ENCODE measurements at regions not wholly inside any gene's neighbourhood (a gene's known extent, or its start where the extent isn't known, plus 50 kb on each side); places are given as distances from the start of the nearest gene placed in this dataset.

GRCh38 chr10:105473170-105473569, 832.1 kb downstream of the SORCS3 start:
- no peak for TF ChIP-seq FOXA1 (IDR thresholded peaks at IDR 0.05)
- ChIA-PET POLR2A (no interaction called here), CTCF (no interaction called here)
- DNase-seq (ENCODE audit: extremely low spot score) = no peak

GRCh38 chr10:105468759-105469158, 827.7 kb downstream of the SORCS3 start:
- no peak for TF ChIP-seq FOXK2 (IDR thresholded peaks at IDR 0.05)
- no peak for TF ChIP-seq PKNOX1 (IDR thresholded peaks at IDR 0.05)
- TF ChIP-seq CTBP1 (IDR thresholded peaks at IDR 0.05; ENCODE audit: borderline replicate concordance) = no peak
- no peak for TF ChIP-seq FOXM1 (IDR thresholded peaks at IDR 0.05; ENCODE audit: borderline replicate concordance)
- TF ChIP-seq ZNF384 (IDR thresholded peaks at IDR 0.05) = no peak
- no peak for TF ChIP-seq SP1 (IDR thresholded peaks at IDR 0.05)
- no peak for TF ChIP-seq ARNT (IDR thresholded peaks at IDR 0.05)
- no peak for TF ChIP-seq FOXA1 (IDR thresholded peaks at IDR 0.05)
- TF ChIP-seq NFRKB (IDR thresholded peaks at IDR 0.05) = no peak
- TF ChIP-seq SUZ12 (IDR thresholded peaks at IDR 0.05) = no peak
- no peak for TF ChIP-seq L3MBTL2 (conservative IDR thresholded peaks at IDR 0.05)
- no peak for TF ChIP-seq TARDBP (IDR thresholded peaks at IDR 0.05)
- no peak for TF ChIP-seq HDGF (IDR thresholded peaks at IDR 0.05; ENCODE audit: borderline replicate concordance)
- no peak for TF ChIP-seq LEF1 (IDR thresholded peaks at IDR 0.05; ENCODE audit: borderline replicate concordance)
- no peak for TF ChIP-seq BHLHE40 (IDR thresholded peaks at IDR 0.05; ENCODE audit: borderline replicate concordance)
- no peak for TF ChIP-seq ELF4 (IDR thresholded peaks at IDR 0.05)
- DNase-seq (ENCODE audit: extremely low spot score) = no peak
- ChIA-PET CTCF (no interaction called here), POLR2A (no interaction called here)

- no peak for DNase-seq (ENCODE audit: extremely low spot score)
- ChIA-PET CTCF (no interaction called here), POLR2A (no interaction called here)
- TF ChIP-seq ZNF384 (IDR thresholded peaks at IDR 0.05) = no peak
- no peak for TF ChIP-seq ARNT (IDR thresholded peaks at IDR 0.05)
- no peak for TF ChIP-seq FOXM1 (IDR thresholded peaks at IDR 0.05; ENCODE audit: borderline replicate concordance)
- TF ChIP-seq FOXK2 (IDR thresholded peaks at IDR 0.05) = no peak
- no peak for TF ChIP-seq BHLHE40 (IDR thresholded peaks at IDR 0.05; ENCODE audit: borderline replicate concordance)
- TF ChIP-seq FOXA1 (IDR thresholded peaks at IDR 0.05) = no peak
- no peak for TF ChIP-seq TARDBP (IDR thresholded peaks at IDR 0.05)
- no peak for TF ChIP-seq ELF4 (IDR thresholded peaks at IDR 0.05)
- no peak for TF ChIP-seq SUZ12 (IDR thresholded peaks at IDR 0.05)
- TF ChIP-seq SP1 (IDR thresholded peaks at IDR 0.05) = no peak
- TF ChIP-seq NFRKB (IDR thresholded peaks at IDR 0.05) = no peak
Measured at GRCh38 chr10:105466521-105466920, 825.4 kb downstream of the SORCS3 start.

GRCh38 chr10:105434970-105435369, 793.9 kb downstream of the SORCS3 start:
- no peak for DNase-seq (ENCODE audit: extremely low spot score)
- CTCF ChIA-PET = no interaction called here
- POLR2A ChIA-PET = no interaction called here
- TF ChIP-seq BHLHE40 (IDR thresholded peaks at IDR 0.05; ENCODE audit: borderline replicate concordance) (no peak), FOXK2 (IDR thresholded peaks at IDR 0.05) (no peak), SP1 (IDR thresholded peaks at IDR 0.05) (no peak), TARDBP (IDR thresholded peaks at IDR 0.05) (no peak), NFRKB (IDR thresholded peaks at IDR 0.05) (no peak), PKNOX1 (IDR thresholded peaks at IDR 0.05) (no peak), ARNT (IDR thresholded peaks at IDR 0.05) (no peak), SUZ12 (IDR thresholded peaks at IDR 0.05) (no peak), LEF1 (IDR thresholded peaks at IDR 0.05; ENCODE audit: borderline replicate concordance) (no peak), HDGF (IDR thresholded peaks at IDR 0.05; ENCODE audit: borderline replicate concordance) (no peak), ELF4 (IDR thresholded peaks at IDR 0.05) (no peak), ZNF384 (IDR thresholded peaks at IDR 0.05) (no peak)

- ChIA-PET POLR2A (no interaction called here), CTCF (no interaction called here)
- no peak for DNase-seq (ENCODE audit: extremely low spot score)
- TF ChIP-seq FOXA1 (IDR thresholded peaks at IDR 0.05) (no peak), SP1 (IDR thresholded peaks at IDR 0.05) (no peak), ELF4 (IDR thresholded peaks at IDR 0.05) (no peak), PKNOX1 (IDR thresholded peaks at IDR 0.05) (no peak), HDGF (IDR thresholded peaks at IDR 0.05; ENCODE audit: borderline replicate concordance) (no peak), CTBP1 (IDR thresholded peaks at IDR 0.05; ENCODE audit: borderline replicate concordance) (no peak), SUZ12 (IDR thresholded peaks at IDR 0.05) (no peak), ARNT (IDR thresholded peaks at IDR 0.05) (no peak), FOXM1 (IDR thresholded peaks at IDR 0.05; ENCODE audit: borderline replicate concordance) (no peak), LEF1 (IDR thresholded peaks at IDR 0.05; ENCODE audit: borderline replicate concordance) (no peak), L3MBTL2 (conservative IDR thresholded peaks at IDR 0.05) (no peak), ZNF384 (IDR thresholded peaks at IDR 0.05) (no peak), NFRKB (IDR thresholded peaks at IDR 0.05) (no peak), BHLHE40 (IDR thresholded peaks at IDR 0.05; ENCODE audit: borderline replicate concordance) (no peak), FOXK2 (IDR thresholded peaks at IDR 0.05) (no peak), TARDBP (IDR thresholded peaks at IDR 0.05) (no peak)
Measured at GRCh38 chr10:105413997-105414396, 772.9 kb downstream of the SORCS3 start.

- no peak for DNase-seq (ENCODE audit: extremely low spot score)
- POLR2A ChIA-PET = no interaction called here
- CTCF ChIA-PET = no interaction called here
- TF ChIP-seq BHLHE40 (IDR thresholded peaks at IDR 0.05; ENCODE audit: borderline replicate concordance) (no peak), HDGF (IDR thresholded peaks at IDR 0.05; ENCODE audit: borderline replicate concordance) (no peak), CTBP1 (IDR thresholded peaks at IDR 0.05; ENCODE audit: borderline replicate concordance) (no peak), ARNT (IDR thresholded peaks at IDR 0.05) (no peak), L3MBTL2 (conservative IDR thresholded peaks at IDR 0.05) (no peak), ZNF384 (IDR thresholded peaks at IDR 0.05) (no peak), FOXM1 (IDR thresholded peaks at IDR 0.05; ENCODE audit: borderline replicate concordance) (no peak), FOXK2 (IDR thresholded peaks at IDR 0.05) (no peak)
Measured at GRCh38 chr10:105409370-105409769, 768.3 kb downstream of the SORCS3 start.

All from HEK293T (cell line).